CD4-positive, alpha-beta T cell treated with Interferon alpha-2 for 1 hour (primary cell): ENCODE measurements at regions not wholly inside any gene's neighbourhood (a gene's known extent, or its start where the extent isn't known, plus 50 kb on each side); places are given as distances from the start of the nearest gene placed in this dataset.
"Not testable (repeated sequence)": the region's sequence is repeated elsewhere in the genome, so short reads cannot be mapped to it uniquely, and the experiment has no call there.

ENCODE experiments used
- DNase-seq, 2 donors: peaks; one replicate each; pipeline ENCODE4 v3.0.0-alpha.2; 2020 to 2022

DNA sequence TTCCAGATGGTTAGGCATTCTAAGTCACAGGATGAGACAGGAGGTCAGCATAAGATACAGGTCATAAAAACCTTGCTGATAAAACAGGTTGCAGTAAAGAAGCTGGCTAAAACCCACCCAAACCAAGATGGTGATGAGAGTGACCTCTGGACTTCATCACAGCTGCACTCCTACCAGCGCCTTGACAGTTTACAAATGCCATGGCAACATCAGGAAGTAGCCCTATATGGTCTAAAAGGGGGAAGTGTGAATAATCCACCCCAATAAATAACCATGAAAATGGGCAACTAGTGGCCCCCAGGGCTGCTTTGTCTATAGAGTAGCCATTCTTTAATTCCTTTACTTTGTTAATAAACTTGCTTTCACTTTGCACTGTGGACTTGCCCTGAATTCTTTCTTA, 1448.4 kb downstream of the KCNT2 start:
- not testable (repeated sequence) for DNase-seq

- DNase-seq = no peak
Measured at GRCh38 chr1:195158091-195158490, 1450.1 kb downstream of the KCNT2 start.

- no peak for DNase-seq
Measured at GRCh38 chr1:195153107-195153506, 1455.1 kb downstream of the KCNT2 start.

- DNase-seq = no peak
Measured at GRCh38 chr1:195150768-195151167, 1457.5 kb downstream of the KCNT2 start.

DNA sequence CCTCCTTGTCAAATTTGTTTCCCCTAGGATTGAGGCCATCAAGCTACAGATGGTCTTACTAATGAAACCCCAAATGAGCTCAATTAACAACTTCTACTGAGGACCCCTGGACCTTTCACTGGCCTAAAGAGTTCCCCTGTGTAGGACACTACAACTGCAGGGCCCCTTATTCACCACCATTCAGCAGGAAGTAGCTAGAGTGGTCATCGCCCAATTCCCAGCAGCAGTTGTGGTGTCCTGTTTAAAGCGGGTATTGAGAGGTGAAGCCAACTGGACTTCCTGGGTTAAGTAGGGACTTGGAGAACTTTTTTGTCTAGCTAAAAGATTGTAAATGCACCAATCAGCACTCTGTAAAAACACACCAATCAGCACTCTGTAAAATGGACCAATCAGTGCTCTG, 1466.9 kb downstream of the KCNT2 start:
- DNase-seq = no peak

DNA sequence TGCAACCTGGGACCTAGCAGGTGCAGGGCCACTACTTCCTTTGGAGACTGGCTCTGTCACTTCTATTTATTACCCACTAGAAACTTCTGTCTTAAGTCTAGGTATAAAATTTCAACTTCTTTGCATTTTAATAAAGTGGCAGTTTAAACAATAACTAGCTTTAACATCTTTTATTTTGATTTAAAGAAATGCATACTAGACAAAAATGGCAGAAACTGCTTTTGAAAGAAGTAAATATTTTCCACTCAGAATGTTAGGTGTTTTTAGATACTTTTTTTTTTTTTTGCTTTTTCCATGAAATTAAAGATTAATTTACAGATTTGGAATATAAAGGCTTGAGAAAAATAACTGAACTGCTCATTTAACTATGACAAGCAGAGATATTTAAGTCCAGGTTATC, 1477.6 kb downstream of the KCNT2 start:
- no peak for DNase-seq

DNA sequence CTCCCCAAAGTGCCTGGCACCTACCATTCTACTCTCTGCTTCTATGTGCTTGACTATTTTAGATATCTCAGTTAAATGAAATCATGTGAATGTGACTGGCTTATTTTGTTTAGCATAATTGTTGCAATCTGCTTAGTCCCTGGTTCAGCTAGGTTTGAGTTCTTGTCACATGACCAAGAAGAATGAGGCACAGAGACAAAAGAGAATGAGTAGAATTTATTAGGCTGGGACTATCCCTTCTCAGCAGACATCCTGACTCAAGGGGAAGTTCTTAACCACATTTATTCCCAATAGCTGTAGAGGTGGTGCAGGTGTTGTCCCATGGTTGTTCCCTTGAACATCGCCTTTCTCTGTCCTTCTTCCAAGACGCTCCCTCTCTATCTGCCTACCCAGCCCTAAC, 1485.7 kb downstream of the KCNT2 start:
- no peak for DNase-seq

GRCh38 chr1:195113471-195113870, 1494.8 kb downstream of the KCNT2 start:
- DNase-seq = no peak

- no peak for DNase-seq
Measured at GRCh38 chr1:195105773-195106172, 1502.5 kb downstream of the KCNT2 start.

- no peak for DNase-seq
Measured at GRCh38 chr1:195105281-195105680, 1503.0 kb downstream of the KCNT2 start.

DNA sequence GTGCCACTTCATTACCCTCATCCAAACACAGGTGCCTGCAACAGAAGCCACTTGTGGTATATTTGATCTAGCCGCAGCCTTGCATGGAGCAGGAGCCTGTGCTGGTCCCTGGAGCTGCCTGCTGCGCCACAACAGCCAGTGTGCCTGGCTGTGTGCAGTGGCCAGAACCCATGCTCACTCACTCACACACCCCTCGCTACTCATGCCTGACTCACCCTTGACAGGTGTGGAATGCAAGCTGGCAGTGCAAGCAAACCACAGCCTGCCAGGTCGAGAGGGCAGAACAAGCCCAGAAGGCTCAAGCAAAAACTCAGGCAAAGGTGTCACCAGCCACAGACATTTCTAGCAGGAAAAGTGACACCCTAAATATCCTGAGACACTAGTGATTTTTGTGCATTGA, 1510.9 kb downstream of the KCNT2 start:
- no peak for DNase-seq

GRCh38 chr1:195096051-195096521, 1512.2 kb downstream of the KCNT2 start:
- DNase-seq = no peak

DNA sequence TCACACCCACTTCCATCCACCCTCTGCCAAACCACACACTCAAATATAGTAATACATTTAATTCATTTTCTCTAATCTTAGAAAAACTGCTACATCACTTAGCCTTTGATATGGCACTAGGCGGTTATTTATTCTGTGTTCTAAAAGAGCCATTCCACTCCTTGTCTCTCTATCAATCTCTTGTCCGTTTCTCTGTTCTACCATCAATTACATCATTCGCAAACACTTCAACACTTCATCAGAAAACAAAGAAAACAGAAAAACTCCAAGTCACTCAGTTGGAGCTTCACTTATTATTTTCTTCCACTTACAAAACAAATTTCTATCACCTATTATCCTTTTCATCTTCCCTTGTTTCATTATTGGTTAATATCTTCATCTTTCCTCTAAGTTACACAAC, 1523.0 kb downstream of the KCNT2 start:
- DNase-seq = no peak

DNA sequence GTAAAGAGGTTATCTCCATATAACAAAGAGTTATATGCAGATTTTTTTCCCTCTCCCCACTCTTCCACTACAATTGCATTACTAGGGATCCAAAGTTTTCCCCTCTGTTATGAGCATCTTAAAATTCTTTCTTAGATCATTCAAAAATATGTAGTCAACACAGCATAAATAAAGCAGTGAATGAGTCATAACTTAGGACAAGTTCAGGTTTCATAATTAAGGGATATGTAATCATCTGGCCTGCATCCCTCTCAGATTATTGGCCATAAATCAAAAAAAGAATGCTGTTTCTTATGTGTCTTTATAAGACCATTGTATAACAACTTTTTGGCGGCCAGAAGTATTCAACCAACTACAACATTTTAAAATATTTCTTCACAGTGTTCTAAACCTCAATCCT, 1526.1 kb downstream of the KCNT2 start:
- no peak for DNase-seq

GRCh38 chr1:195076682-195077081, 1531.6 kb downstream of the KCNT2 start:
- no peak for DNase-seq

- no peak for DNase-seq
Measured at GRCh38 chr1:195075973-195076372, 1532.3 kb downstream of the KCNT2 start.

GRCh38 chr1:195071461-195071860, 1536.8 kb downstream of the KCNT2 start:
- DNase-seq = no peak

GRCh38 chr1:195065437-195065836, 1542.8 kb downstream of the KCNT2 start:
- DNase-seq = no peak

- no peak for DNase-seq
Measured at GRCh38 chr1:195064358-195064757, 1543.9 kb downstream of the KCNT2 start.

GRCh38 chr1:195054217-195054687, 1554.0 kb downstream of the KCNT2 start:
- DNase-seq = no peak

- no peak for DNase-seq
Measured at GRCh38 chr1:195053478-195053877, 1554.8 kb downstream of the KCNT2 start.

DNA sequence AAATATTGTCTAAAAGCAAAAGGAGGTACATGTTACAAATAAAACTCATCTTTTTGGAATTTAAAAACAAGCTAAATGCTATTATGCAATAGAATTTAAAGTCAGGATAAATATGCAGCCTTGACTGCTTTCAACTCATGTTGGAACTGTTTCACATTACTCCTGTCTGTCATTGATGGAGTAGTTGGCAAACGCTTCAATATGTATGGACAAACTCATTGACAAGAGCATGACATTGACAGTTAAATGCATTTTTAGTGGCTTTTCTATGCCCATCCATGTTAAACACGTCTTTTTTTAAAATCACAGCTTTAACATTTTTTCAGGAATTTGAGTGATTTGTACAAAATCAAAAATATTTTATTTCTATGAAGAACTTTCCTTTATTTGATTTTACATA, 1560.5 kb downstream of the KCNT2 start:
- no peak for DNase-seq

GRCh38 chr1:195045072-195045471, 1563.2 kb downstream of the KCNT2 start:
- DNase-seq = no peak

DNA sequence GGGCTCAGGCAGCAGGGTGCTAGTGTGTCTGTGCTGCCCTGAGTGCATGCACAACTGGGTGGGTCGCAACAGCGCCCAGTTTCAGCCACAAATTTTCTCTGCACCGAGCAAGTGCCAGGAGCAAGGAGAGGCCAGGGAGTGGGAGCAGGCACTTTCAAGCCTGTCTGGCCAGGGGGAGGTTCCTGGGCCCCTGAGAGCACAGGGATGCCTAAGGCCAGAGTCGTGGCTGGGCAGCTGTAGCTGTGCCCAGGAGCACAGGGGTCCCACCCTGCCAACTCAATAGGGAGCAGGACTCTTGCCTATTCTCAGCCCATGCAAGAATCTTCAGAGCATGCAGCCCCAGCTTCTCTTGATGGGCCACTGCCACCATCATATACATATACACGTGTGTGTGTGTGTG, 1577.4 kb downstream of the KCNT2 start:
- no peak for DNase-seq

GRCh38 chr1:195026792-195027191, 1581.4 kb downstream of the KCNT2 start:
- no peak for DNase-seq

- DNase-seq = no peak
Measured at GRCh38 chr1:195019385-195019784, 1588.9 kb downstream of the KCNT2 start.
